ENCODE measurements at regions not wholly inside any gene's neighbourhood (a gene's known extent, or its start where the extent isn't known, plus 50 kb on each side); places are given as distances from the start of the nearest gene placed in this dataset.
A peak's percentile ranks its signal among the peaks of the same experiment; 100 is the strongest.
"Not testable (repeated sequence)": the region's sequence is repeated elsewhere in the genome, so short reads cannot be mapped to it uniquely, and the experiment has no call there.

DNA sequence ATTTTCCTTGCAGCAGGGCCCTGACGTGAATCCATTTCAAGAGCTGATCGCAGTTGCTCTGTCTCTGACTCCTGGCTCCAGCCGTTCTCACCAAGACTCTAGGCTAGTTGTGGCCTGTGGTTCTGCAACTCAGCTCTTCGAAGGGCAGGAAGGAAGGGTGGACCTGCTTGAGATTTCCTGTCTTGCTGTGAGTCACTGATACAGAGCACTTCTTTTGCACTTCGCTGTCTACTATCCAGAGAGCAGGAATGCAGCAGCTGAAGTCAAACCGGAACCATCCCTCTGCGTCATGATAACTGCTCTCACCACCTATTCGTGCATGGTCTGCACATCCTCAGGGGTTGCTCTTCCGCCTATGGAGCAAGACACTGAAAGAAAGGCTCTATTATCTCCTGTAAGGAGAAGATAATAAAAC, 59.7 kb downstream of the RAP2B start:
- TF ChIP-seq EZH2 (IDR thresholded peaks at IDR 0.05; ENCODE audit: low read length) (no peak), CTCF (optimal IDR thresholded peaks at IDR 0.05 in 1 of 3, IDR thresholded peaks at IDR 0.05 in 1 of 3, conservative IDR thresholded peaks at IDR 0.05 in 1 of 3; ENCODE audit: extremely low read depth in 1 of 3, insufficient read depth in 2 of 3, low read length in 3 of 3) (no peak)
- H3K4me2 ChIP-seq (ENCODE audit: control insufficient read depth, extremely low read depth, insufficient read depth, low read depth, low read length) = peak overlapping the region; percentile 59
- H3K27ac ChIP-seq (ENCODE audit: control insufficient read depth, insufficient read depth, low read length) = peak overlapping the region; percentile 70
- no peaks in the 10 kb centered on the region for H3K79me2 ChIP-seq (ENCODE audit: control insufficient read depth, insufficient read depth, low read length)
- H2AFZ ChIP-seq (ENCODE audit: control insufficient read depth, low read length) = no peak overlapping the region
- dilution Hi-C loops (cut with MboI; ENCODE audit: extremely low pct_ligation_motif_present, low sequenced_read_pairs) = no loop called here
- H3K4me1 ChIP-seq (ENCODE audit: control insufficient read depth, extremely low read depth, insufficient read depth, low read length) = peaks cover 12% of the 10 kb centered on the region
- H3K4me3 ChIP-seq (ENCODE audit: control insufficient read depth in 2 of 3, extremely low read depth in 1 of 3, insufficient read depth in 2 of 3, low read depth in 1 of 3, low read length in 3 of 3) = no peak overlapping the region
- H3K9ac ChIP-seq (ENCODE audit: control insufficient read depth, extremely low read depth, insufficient read depth, low read length) = peak overlapping the region; percentile 39
- H3K36me3 ChIP-seq (ENCODE audit: control insufficient read depth in 2 of 2, extremely low read depth in 1 of 2, insufficient read depth in 2 of 2, low read length in 2 of 2) = no peaks in the 10 kb centered on the region
- no peaks in the 10 kb centered on the region for H3K9me1 ChIP-seq (ENCODE audit: control insufficient read depth, extremely low read depth, insufficient read depth, low read length)
- FAIRE-seq (peak; percentile 98), DNase-seq (ENCODE audit: low read depth, low spot score) (peak; percentile 98)
- H3K27me3 ChIP-seq (ENCODE audit: control insufficient read depth, extremely low read depth, insufficient read depth, low read length) = no peaks in the 10 kb centered on the region
- no peaks in the 10 kb centered on the region for H4K20me1 ChIP-seq (ENCODE audit: control insufficient read depth, extremely low read depth, insufficient read depth, low read length)
- no peaks in the 10 kb centered on the region for H3K9me3 ChIP-seq (ENCODE audit: control insufficient read depth, low read depth, low read length)

- FAIRE-seq; H3K36me3 ChIP-seq (ENCODE audit: control insufficient read depth in 2 of 2, extremely low read depth in 1 of 2, insufficient read depth in 2 of 2, low read length in 2 of 2); dilution Hi-C loops (cut with MboI; ENCODE audit: extremely low pct_ligation_motif_present, low sequenced_read_pairs); H3K79me2 ChIP-seq (ENCODE audit: control insufficient read depth, insufficient read depth, low read length); H3K9ac ChIP-seq (ENCODE audit: control insufficient read depth, extremely low read depth, insufficient read depth, low read length); H3K27me3 ChIP-seq (ENCODE audit: control insufficient read depth, extremely low read depth, insufficient read depth, low read length); H3K9me1 ChIP-seq (ENCODE audit: control insufficient read depth, extremely low read depth, insufficient read depth, low read length); H3K27ac ChIP-seq (ENCODE audit: control insufficient read depth, insufficient read depth, low read length); H3K4me1 ChIP-seq (ENCODE audit: control insufficient read depth, extremely low read depth, insufficient read depth, low read length); H3K4me3 ChIP-seq (ENCODE audit: control insufficient read depth in 2 of 3, extremely low read depth in 1 of 3, insufficient read depth in 2 of 3, low read depth in 1 of 3, low read length in 3 of 3); H3K9me3 ChIP-seq (ENCODE audit: control insufficient read depth, low read depth, low read length); H4K20me1 ChIP-seq (ENCODE audit: control insufficient read depth, extremely low read depth, insufficient read depth, low read length); H3K4me2 ChIP-seq (ENCODE audit: control insufficient read depth, extremely low read depth, insufficient read depth, low read depth, low read length); DNase-seq (ENCODE audit: low read depth, low spot score); H2AFZ ChIP-seq (ENCODE audit: control insufficient read depth, low read length): not testable (repeated sequence)
Observed at GRCh38 chr3:153226877-153227276, 64.9 kb downstream of the RAP2B start.

- not testable (repeated sequence) for H3K9ac ChIP-seq (ENCODE audit: control insufficient read depth, extremely low read depth, insufficient read depth, low read length); FAIRE-seq
Observed at GRCh38 chr3:153230427-153230826, 68.4 kb downstream of the RAP2B start.

DNA sequence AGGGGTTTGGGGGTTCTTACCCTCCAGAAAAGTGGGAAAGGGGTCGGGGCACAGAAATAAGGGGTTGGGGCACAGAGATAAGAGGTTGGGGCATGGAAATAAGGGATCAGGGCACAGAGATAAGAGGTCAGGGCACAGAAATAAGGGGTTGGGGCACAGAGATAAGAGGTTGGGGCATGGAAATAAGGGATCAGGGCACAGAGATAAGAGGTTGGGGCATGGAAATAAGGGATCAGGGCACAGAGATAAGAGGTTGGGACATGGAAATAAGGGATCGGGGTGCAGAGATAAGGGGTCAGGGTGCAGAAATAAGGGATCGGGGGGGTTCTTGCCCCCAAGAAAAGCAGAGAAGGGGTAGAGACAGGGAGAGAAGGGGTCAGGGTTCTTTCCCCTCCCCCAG, 69.2 kb downstream of the RAP2B start:
- dilution Hi-C loops (cut with MboI; ENCODE audit: extremely low pct_ligation_motif_present, low sequenced_read_pairs); H3K9me3 ChIP-seq (ENCODE audit: control insufficient read depth, low read depth, low read length); H3K4me2 ChIP-seq (ENCODE audit: control insufficient read depth, extremely low read depth, insufficient read depth, low read depth, low read length); H3K4me1 ChIP-seq (ENCODE audit: control insufficient read depth, extremely low read depth, insufficient read depth, low read length); H3K36me3 ChIP-seq (ENCODE audit: control insufficient read depth in 2 of 2, extremely low read depth in 1 of 2, insufficient read depth in 2 of 2, low read length in 2 of 2); H3K9me1 ChIP-seq (ENCODE audit: control insufficient read depth, extremely low read depth, insufficient read depth, low read length); DNase-seq (ENCODE audit: low read depth, low spot score); FAIRE-seq; H3K27me3 ChIP-seq (ENCODE audit: control insufficient read depth, extremely low read depth, insufficient read depth, low read length); H3K4me3 ChIP-seq (ENCODE audit: control insufficient read depth in 2 of 3, extremely low read depth in 1 of 3, insufficient read depth in 2 of 3, low read depth in 1 of 3, low read length in 3 of 3); H3K27ac ChIP-seq (ENCODE audit: control insufficient read depth, insufficient read depth, low read length); H2AFZ ChIP-seq (ENCODE audit: control insufficient read depth, low read length); H3K79me2 ChIP-seq (ENCODE audit: control insufficient read depth, insufficient read depth, low read length); H3K9ac ChIP-seq (ENCODE audit: control insufficient read depth, extremely low read depth, insufficient read depth, low read length); H4K20me1 ChIP-seq (ENCODE audit: control insufficient read depth, extremely low read depth, insufficient read depth, low read length): not testable (repeated sequence)

More at GRCh38 chr3:153230427-153230826, 68.4 kb downstream of the RAP2B start:
- H3K4me1 ChIP-seq (ENCODE audit: control insufficient read depth, extremely low read depth, insufficient read depth, low read length); H3K27me3 ChIP-seq (ENCODE audit: control insufficient read depth, extremely low read depth, insufficient read depth, low read length); H3K27ac ChIP-seq (ENCODE audit: control insufficient read depth, insufficient read depth, low read length); H3K36me3 ChIP-seq (ENCODE audit: control insufficient read depth in 2 of 2, extremely low read depth in 1 of 2, insufficient read depth in 2 of 2, low read length in 2 of 2); H2AFZ ChIP-seq (ENCODE audit: control insufficient read depth, low read length); H3K79me2 ChIP-seq (ENCODE audit: control insufficient read depth, insufficient read depth, low read length); H3K9me1 ChIP-seq (ENCODE audit: control insufficient read depth, extremely low read depth, insufficient read depth, low read length); DNase-seq (ENCODE audit: low read depth, low spot score); H3K9me3 ChIP-seq (ENCODE audit: control insufficient read depth, low read depth, low read length); H4K20me1 ChIP-seq (ENCODE audit: control insufficient read depth, extremely low read depth, insufficient read depth, low read length); dilution Hi-C loops (cut with MboI; ENCODE audit: extremely low pct_ligation_motif_present, low sequenced_read_pairs); H3K4me3 ChIP-seq (ENCODE audit: control insufficient read depth in 2 of 3, extremely low read depth in 1 of 3, insufficient read depth in 2 of 3, low read depth in 1 of 3, low read length in 3 of 3); H3K4me2 ChIP-seq (ENCODE audit: control insufficient read depth, extremely low read depth, insufficient read depth, low read depth, low read length): not testable (repeated sequence)
